Stimulated activated CD8-positive, alpha-beta memory T cell treated with anti-CD3 and anti-CD28 coated beads, Interleukin-12 subunit alpha, Interleukin-12 subunit beta, amount 100 ng/mL, for 24 hours (primary cell): ENCODE measurements at regions not wholly inside any gene's neighbourhood (a gene's known extent, or its start where the extent isn't known, plus 50 kb on each side); places are given as distances from the start of the nearest gene placed in this dataset.

Experiments
- DNase-seq: peaks from one replicate; pipeline ENCODE4 v3.0.0-alpha.2; 2020; ENCODE audit errors: extremely low read depth

DNA sequence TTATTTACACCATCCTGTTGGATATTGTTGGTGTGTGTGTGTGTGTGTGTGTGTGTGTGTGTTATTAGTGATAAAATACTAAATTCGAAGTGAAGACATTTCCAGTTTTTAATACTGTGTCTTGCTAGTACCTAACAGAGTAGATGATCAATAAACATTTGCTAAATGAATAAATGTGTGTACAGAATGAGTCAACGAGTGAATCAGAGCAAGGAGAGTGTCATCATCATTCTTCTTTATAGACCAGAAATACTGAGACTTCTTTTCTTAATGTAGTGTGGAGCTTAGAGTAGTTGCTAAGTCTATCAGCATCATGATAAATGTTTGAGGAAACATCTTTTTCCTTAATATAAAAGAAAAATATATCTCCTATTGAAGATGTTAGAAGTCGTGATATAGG, 169.7 kb upstream of the SATB2 start:
- no peak for DNase-seq

DNA sequence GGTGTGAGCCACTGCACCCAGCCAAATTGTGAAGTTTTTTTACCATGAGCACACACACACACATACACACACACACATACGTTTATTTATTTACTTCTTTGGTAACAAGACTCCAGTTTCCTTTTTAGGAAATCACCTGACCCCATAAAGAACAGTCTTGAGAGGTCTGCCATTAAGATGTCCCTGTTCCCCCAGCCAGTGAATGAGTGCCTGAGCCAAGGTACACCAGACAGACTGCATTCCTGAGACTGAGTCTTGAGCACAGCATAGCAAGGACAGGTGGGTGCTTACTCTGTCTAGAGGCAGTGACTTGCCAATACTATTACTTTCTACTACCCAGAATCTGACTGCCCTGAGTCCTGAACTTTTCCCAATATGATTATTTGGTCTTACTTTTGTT, 167.2 kb upstream of the SATB2 start:
- DNase-seq: no peak

DNA sequence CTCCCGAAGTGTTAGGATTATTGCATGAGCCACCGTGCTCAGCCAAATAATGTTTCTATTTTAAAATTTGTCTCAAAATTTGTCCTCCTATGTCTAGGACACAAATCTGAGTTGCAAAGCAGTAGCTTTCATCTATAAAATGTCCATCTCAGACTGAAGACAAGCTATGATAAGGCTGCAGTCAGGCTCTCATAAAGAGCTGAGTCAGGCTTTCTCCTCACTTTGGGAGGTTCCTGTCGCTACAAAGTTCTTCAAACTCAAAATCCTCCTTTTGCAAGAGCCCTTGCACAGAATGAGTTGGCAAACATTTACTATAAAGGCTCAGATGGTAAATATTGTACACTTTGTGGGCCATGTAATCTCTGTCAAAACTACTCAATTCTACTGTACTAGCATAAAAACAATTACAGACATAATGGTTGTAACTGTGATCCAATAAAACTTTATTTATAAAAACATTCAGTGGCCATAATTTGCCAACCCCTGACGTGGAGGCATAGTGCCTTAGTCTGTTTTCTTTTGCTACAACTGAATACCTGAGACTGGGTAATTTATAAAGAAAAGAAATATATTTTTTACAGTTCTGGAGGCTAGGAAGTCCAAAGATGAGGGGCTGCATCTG, 154.9 kb upstream of the SATB2 start:
- DNase-seq: no peak

- DNase-seq: no peak
Observed at GRCh38 chr2:199607914-199608313, 150.2 kb upstream of the SATB2 start.

GRCh38 chr2:199606193-199606780, 148.5 kb upstream of the SATB2 start:
- no peak for DNase-seq

GRCh38 chr2:199603721-199604291, 146.1 kb upstream of the SATB2 start:
- no peak for DNase-seq

DNA sequence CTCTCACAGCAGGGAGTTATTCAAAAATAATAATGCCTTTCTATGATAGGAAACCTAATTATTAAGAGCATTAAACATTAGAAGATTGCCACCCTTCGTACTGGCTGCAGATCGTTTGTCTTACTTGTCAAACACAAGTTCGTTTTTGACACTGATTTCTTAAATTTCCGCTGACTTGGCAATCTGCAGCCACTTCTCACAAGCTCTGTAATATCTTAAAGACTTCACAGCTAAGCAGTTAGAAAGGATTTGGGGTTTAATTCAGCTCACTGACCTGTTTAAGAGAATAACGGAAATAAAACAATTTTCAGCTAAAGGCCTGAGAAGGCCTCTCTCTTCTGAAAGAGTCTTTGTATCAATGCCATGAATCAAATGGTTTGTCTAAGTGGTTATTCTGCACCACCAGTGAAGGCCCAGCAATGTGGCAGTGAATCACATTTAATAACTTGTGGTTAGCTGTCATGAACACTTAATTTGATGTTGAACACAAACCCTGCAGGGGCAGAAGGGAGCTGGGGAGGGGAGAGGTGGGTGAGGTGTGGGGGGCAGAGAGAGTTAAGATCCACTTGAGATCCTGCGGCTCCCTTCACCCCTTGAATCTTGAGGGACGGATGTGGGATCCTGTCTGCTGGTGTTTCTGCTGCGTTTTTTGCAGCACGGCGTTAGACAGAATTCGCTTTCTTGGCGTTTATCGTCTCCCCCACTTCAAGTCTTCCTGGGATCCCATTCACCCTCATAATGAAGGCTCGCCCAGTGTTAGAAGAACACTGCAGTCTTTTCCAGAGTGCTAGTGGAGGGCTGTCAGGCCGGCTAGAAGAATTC, 145.4 kb upstream of the SATB2 start:
- DNase-seq: no peak

GRCh38 chr2:199602271-199602895, 144.6 kb upstream of the SATB2 start:
- no peak for DNase-seq

DNA sequence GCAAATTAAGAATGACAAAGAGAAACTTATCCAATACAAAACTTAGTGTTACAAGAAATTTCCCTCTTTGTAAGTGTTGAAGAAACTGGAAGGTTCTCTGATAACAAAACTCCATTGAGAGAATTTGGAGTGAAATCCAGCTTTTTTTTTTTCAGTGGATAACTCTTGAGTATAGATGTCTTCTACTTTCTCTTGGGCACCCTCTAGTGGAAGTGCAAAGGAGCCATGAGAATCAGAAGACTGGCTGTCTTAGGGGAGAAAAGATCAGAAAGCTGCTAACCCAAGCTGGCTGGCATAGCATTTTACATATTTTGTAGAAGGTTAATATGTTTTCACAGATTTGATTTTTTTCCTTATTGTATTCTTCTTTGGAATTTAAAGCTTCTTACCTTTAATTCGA, 138.8 kb upstream of the SATB2 start:
- DNase-seq: no peak

DNA sequence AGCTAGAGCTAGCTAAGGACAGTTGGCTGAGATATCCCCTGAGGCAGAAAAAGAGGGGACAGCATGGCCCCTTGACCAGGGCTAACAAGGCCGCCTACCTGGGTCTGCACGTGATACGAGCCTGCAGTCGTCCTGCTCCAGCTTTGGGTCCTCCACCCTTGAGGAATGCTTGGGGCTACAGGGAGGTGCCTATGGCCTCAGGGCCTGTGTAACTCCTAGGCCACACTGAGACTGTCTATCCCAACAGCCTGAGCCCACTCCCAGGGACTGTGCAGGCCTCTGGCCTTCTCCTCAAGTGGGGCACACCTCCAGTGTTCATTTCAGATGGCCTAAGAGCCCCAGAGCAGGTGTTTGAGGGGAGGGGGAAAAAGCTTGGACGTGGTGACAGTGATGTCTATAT, 136.7 kb upstream of the SATB2 start:
- DNase-seq: no peak

GRCh38 chr2:199591826-199592225, 134.1 kb upstream of the SATB2 start:
- no peak for DNase-seq

GRCh38 chr2:199590321-199591203, 132.8 kb upstream of the SATB2 start:
- no peak for DNase-seq

DNA sequence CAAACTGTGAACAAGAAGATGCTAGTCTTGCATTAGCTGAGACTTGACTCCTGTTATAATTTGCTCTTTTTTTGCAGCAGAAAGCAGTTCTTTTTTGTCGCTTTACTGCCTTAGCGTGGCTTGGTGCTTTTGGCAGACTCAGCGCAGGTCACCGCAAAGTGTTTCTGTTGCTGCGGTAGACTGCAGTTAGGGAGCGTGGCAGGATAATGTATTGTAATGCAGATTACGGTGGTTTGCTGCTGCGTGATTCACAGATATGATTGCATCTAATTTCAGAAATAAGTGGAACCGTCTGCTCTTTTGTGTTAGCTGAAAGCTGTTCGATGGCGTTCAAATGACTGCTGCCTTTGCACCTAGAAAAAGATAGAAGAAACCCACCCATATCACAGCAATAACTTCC, 131.6 kb upstream of the SATB2 start:
- no peak for DNase-seq

DNA sequence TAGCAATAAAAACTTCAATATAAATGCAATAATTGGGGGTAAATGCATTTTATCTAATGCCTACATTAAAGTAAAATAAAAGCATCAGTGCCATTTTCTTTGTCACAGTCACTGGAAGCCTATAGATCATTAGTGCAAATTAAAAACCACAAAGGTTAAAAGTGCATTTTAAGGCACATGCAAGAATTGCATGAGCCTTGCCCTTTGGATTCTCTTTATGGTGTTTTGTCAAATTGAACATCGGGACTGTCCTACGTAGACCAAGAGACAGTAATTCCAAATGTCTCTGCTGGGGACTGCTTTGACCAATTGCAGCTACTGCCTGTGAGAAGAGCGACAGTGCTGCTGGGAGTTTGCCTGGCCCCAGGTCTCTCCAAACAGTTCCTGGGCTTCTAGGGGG, 130.3 kb upstream of the SATB2 start:
- no peak for DNase-seq

GRCh38 chr2:199586646-199587045, 128.9 kb upstream of the SATB2 start:
- no peak for DNase-seq

GRCh38 chr2:199583676-199584075, 125.9 kb upstream of the SATB2 start:
- DNase-seq: no peak

GRCh38 chr2:199581935-199582360, 124.2 kb upstream of the SATB2 start:
- no peak for DNase-seq

DNA sequence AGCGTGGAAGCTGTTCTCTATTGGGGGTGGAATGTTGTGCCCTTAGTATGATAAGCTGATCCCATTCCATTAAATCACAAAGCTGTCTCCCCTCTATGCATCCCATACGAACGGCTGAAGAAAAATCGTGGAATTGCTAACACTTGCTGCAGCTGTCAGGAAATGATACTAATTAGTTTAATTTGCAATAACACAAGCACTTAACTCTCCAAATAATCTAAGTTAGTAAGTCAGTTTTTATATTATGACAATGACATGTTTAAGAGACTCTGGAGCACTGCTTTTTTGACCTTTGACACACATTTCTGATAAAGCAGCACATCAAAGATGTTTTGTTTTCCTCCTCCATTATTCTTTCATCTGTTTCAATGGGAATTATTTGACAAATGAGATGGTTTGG, 123.7 kb upstream of the SATB2 start:
- no peak for DNase-seq

- DNase-seq: no peak
Observed at GRCh38 chr2:199575416-199575815, 117.7 kb upstream of the SATB2 start.

DNA sequence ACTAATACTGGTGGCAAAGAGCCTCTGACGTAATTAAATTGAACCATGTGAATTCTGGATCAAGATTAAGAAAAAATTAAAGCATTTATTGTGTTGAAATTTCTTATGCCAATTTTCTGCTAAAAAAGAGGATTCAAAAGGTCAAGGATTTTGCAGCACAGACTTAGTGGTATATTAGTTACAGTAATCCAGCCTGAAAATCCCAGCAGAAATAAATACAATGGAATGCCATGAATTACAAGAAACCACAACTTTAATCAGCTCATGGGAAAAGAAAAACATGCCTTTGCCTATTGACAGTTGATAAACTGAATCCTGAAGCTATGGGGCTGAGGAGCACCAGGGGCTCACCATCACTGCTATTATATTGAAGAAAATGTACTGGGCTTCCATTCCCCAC, 114.8 kb upstream of the SATB2 start:
- no peak for DNase-seq

- no peak for DNase-seq
Observed at GRCh38 chr2:199570934-199571333, 113.2 kb upstream of the SATB2 start.
